HAP-1 (cell line): ENCODE measurements at regions not wholly inside any gene's neighbourhood (a gene's known extent, or its start where the extent isn't known, plus 50 kb on each side); places are given as distances from the start of the nearest gene placed in this dataset.

Experiments used
- DNase-seq, 2 experiments: peaks; one replicate each; pipeline ENCODE4 v3.0.0-alpha.2; 2016 to 2020; ENCODE audit warnings: low spot score in 2 of 2
- H3K27me3 ChIP-seq: fragments of 250-450 bp; sonication (Bioruptor Pico); 2 replicates; pipeline ENCODE4 v1.5.1; 2020; ENCODE audit warnings: low read depth, mild to moderate bottlenecking, moderate library complexity
- H3K36me3 ChIP-seq: fragments of 250-450 bp; sonication (Bioruptor Pico); replicated peaks from 2 replicates; pipeline ENCODE4 v1.5.1; 2020; ENCODE audit warnings: mild to moderate bottlenecking
- H3K4me1 ChIP-seq: fragments of 250-450 bp; sonication (Bioruptor Pico); 2 replicates; pipeline ENCODE4 v1.5.1; 2020; ENCODE audit warnings: mild to moderate bottlenecking
- H3K4me3 ChIP-seq: fragments of 250-450 bp; sonication (Bioruptor Pico); 2 replicates; pipeline ENCODE4 v1.5.1; 2020; ENCODE audit warnings: mild to moderate bottlenecking, moderate library complexity
- H3K9me3 ChIP-seq: fragments of 250-450 bp; sonication (Bioruptor Pico); 2 replicates; pipeline ENCODE4 v1.5.1; 2020; ENCODE audit warnings: mild to moderate bottlenecking, moderate library complexity
- in situ Hi-C: fragments of 300-500 bp; cut with MboI; formaldehyde crosslinking; loops from 3 replicates; pipeline ENCODE4 v1.14.3; 2020; ENCODE audit warnings: low sequenced_read_pairs, inconsistent platforms, mixed read lengths

DNA sequence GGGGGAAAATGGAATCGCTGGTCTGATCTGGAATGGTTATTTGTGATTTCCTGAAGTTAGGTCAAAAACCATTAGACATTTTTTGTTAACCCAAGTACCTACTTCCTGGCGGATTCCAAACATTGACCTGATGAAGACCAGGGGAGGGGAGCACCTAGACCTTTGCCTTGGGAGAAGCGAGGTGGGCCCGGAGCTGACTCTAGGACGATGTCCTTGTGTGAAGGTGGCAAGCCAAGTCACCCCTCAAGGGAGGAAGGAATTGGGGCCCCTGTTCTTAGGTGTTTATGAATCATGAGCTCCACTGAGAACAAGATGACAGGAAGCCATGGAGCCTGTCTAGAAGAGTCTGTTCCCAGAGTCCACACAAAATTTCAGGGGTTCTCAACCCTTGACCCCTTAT is 204.9 kb upstream of the FOXF1 start:
- in situ Hi-C loops = no loop called here
- no peak for DNase-seq
- Histone ChIP-seq H3K9me3 (no peaks in the 10 kb centered on the region), H3K36me3 (no peaks in the 10 kb centered on the region), H3K27me3 (peaks cover 6% of the 10 kb centered on the region; the same call in 1 of the 2 replicates), H3K4me3 (no peak overlapping the region), H3K4me1 (no peaks in the 10 kb centered on the region)

DNA sequence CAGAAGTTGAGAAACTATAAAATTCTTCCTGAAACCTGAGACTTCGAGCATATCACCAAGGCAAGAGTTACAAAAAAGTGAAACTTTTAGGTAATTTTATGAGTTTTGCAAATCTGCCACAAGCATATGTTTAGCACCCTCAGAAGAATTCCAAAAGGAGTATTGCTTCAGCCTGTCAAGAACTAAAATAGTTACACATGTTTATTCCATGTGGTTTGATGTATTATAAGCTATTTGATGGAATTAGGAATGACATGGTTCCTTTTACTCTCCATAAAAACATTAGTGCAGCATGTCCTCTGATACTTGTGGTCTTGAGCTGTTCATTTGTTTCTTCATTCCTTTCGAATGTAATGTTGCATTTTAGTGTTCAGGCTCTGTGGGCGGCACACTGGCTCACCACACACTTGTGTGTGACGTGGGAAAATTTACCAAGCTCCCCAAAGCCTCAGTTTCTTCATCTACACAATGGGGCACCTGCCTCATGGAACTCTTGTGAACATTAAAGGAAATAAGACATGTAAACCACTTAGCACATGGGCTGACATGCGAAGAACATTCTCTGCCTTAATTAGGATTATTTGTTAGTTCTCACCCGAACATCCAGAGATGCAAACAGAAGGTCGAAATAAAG is 204.2 kb upstream of the FOXF1 start:
- in situ Hi-C loops = no loop called here
- peaks cover under 1% of the 10 kb centered on the region; the same call in 1 of the 2 replicates for H3K27me3 ChIP-seq

DNA sequence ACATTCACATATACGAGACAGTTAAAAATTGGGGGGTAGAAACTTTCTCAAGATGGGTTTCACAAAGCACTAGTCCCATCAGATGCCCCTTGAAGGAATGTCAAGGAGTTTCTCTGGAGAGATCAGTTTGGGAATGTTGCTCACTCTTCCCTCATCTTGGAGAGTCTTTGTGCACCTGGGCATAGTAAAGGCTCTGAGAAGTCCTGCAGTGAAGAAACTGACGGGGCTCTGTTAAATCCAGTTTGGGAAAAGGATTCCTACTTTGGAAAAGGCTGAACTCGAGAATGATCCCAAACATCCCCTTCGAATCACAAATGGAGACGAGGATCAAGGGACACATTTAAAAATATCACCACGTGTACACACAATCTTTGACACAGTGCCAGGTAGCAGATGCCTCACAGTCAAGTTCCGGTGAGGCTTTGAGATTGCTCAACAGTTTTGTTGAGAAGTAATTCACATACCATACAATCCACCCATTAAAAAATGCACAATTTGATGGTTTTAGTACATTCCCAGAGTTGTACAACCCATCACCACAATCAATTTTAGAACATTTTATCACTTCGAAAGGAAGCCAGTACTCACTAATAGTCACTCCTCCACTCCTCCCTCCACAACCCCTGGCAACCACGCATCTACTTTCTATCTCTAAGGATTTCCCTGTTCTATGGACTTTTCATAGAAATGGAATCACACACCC is 203.4 kb upstream of the FOXF1 start:
- H3K4me3 ChIP-seq = no peak overlapping the region
- H3K36me3 ChIP-seq = no peaks in the 10 kb centered on the region
- no peaks in the 10 kb centered on the region for H3K4me1 ChIP-seq
- H3K9me3 ChIP-seq = no peaks in the 10 kb centered on the region
- in situ Hi-C loops = no loop called here
- no peaks in the 10 kb centered on the region; the same call in 1 of the 2 replicates for H3K27me3 ChIP-seq
- DNase-seq = no peak

More for the DNA sequence above, 204.2 kb upstream of the FOXF1 start:
- DNase-seq = no peak
- no peaks in the 10 kb centered on the region for H3K4me1 ChIP-seq
- H3K9me3 ChIP-seq = no peaks in the 10 kb centered on the region
- no peaks in the 10 kb centered on the region for H3K36me3 ChIP-seq
- no peak overlapping the region for H3K4me3 ChIP-seq

DNA sequence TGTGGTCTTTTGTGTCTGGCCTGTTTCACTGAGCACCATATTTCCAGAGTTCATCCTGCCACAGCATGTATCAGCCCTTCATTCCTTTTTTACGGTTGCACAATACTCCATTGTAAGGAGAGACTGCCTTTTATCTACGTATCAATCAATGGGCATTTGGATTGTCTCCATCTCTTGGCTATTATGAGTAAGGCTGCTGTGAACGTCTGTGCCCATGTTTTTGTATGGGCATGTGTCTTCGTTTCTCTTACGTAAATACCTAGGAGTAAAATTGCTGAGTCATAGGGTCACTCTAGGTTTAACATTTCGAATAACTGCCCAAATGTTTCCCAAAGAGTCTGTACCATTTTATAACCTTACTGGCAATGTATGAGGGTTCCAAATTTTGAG is 202.8 kb upstream of the FOXF1 start:
- no peak overlapping the region for H3K4me3 ChIP-seq
- H3K27me3 ChIP-seq = no peaks in the 10 kb centered on the region; the same call in 1 of the 2 replicates
- DNase-seq = no peak
- H3K9me3 ChIP-seq = no peaks in the 10 kb centered on the region
- in situ Hi-C loops = no loop called here
- H3K36me3 ChIP-seq = no peaks in the 10 kb centered on the region
- no peaks in the 10 kb centered on the region for H3K4me1 ChIP-seq

DNA sequence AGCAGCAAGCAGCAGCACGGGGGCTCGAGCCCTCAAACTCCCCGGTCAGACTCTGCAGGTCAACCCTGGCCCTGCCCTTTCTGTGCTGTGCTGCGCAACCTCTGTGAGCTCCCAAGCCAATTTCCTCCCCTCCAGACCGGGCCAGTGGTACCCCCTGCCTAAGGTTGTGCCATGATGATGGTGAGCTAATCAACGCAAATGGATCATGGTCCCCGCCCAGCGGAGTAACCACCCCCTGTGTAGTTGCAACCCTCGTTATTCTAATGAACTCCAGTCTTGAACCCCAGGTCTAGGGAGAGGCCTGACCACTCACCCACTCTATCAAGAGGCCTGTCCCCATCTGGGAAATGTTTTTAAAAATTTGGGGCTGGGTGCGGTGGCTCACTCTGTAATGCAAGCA is 201.8 kb upstream of the FOXF1 start:
- Histone ChIP-seq H3K27me3 (no peaks in the 10 kb centered on the region; the same call in 1 of the 2 replicates), H3K9me3 (no peaks in the 10 kb centered on the region), H3K36me3 (no peaks in the 10 kb centered on the region), H3K4me3 (no peak overlapping the region), H3K4me1 (no peaks in the 10 kb centered on the region)
- in situ Hi-C loops = no loop called here
- no peak for DNase-seq

DNA sequence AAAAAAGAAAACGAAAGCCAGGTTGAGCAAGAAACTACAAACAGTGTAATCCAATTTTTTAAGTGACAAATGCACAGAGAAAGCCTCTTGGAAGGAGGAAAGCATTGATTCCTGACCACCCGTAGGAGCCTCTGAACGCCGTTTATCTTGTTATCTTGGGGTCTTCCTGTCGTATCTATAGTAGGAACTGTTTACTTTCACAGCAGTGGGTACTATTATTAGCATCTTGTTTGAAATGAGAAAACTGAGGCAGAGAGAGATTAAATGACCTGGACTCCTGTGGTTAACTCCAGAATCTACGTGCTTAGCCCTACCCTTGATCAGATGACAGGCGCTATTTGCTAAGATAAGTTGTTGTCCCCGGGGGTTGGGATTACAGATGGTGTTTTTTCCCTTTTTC is 196.7 kb upstream of the FOXF1 start:
- DNase-seq = no peak
- H3K9me3 ChIP-seq = no peaks in the 10 kb centered on the region
- H3K4me3 ChIP-seq = no peak overlapping the region
- in situ Hi-C loops = no loop called here
- no peaks in the 10 kb centered on the region for H3K27me3 ChIP-seq
- H3K4me1 ChIP-seq = no peaks in the 10 kb centered on the region
- H3K36me3 ChIP-seq = no peaks in the 10 kb centered on the region

DNA sequence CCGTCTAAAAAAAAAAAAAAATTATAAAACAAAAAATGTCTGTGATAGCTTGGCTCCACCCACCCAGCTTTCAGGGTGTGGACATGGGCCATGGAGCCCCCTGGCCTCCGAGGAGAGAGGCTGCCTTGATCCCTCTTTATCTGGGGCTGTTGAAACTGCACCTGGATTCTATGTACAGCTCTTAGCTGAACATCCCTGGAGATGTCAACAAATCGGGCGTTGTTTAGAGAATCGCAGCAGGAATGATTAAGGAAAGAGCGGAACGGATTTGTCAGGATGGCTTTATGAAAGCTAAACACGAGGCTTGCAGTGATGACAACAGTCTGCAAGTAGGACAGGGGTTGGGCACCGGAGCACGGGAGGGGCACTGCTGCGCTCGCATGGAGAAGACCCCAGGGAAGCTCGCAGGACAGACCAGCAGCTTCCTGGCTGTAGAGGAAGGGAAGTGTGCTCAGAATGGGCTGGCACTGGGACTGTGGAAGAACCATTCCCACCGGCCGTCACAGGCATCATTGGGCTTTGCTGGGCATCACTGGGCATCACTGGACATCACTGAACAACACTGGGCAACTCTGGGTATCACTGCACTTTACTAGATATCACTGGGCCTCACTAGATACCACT is 195.8 kb upstream of the FOXF1 start:
- Histone ChIP-seq H3K4me3 (no peak overlapping the region), H3K27me3 (no peaks in the 10 kb centered on the region), H3K4me1 (no peaks in the 10 kb centered on the region), H3K9me3 (no peaks in the 10 kb centered on the region), H3K36me3 (no peaks in the 10 kb centered on the region)
- in situ Hi-C loops = no loop called here
- no peak for DNase-seq

DNA sequence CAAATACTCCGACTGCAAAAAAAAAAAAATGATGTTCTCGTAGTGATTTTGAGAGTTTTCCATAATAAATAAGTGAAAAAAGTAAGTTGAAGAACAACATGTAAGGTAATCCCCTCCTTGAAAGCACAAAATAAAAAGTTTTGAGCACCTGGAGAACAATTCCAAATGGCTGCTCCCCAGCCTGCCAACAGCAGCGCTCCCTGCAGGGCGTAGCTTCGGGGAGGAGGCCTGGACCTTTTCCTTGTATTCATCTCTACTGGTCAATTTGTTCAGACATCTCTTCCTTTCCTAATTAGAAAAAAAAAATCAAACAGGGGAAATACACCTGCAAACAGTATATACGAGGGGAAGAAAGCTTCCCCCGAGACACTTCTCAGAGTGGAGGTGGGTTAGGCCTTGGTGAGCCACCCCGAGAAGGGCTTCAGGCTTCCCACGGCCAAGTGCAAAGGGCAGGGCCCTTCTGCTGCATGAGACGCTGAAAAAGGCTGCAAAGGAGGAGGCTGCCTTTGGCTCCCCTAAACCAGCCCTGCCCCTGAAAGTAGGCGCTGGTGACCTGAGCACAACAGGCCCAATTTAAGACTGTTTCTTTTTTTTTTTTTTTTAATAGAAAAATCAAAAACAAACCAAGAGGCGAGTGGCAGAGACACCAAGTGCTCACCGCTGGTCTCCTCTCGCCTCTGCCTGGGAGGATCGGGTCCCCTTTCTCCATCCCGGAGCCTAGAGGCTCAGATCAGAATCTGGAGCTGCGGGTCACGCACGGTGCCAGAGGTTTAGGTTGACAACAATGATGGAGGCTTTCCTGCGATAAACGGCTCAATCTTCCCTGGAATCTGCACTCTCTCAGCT is 193.1 kb upstream of the FOXF1 start:
- Histone ChIP-seq H3K27me3 (no peaks in the 10 kb centered on the region), H3K4me3 (no peak overlapping the region), H3K36me3 (no peaks in the 10 kb centered on the region), H3K9me3 (no peaks in the 10 kb centered on the region), H3K4me1 (no peaks in the 10 kb centered on the region)
- in situ Hi-C loops = no loop called here
- no peak for DNase-seq

DNA sequence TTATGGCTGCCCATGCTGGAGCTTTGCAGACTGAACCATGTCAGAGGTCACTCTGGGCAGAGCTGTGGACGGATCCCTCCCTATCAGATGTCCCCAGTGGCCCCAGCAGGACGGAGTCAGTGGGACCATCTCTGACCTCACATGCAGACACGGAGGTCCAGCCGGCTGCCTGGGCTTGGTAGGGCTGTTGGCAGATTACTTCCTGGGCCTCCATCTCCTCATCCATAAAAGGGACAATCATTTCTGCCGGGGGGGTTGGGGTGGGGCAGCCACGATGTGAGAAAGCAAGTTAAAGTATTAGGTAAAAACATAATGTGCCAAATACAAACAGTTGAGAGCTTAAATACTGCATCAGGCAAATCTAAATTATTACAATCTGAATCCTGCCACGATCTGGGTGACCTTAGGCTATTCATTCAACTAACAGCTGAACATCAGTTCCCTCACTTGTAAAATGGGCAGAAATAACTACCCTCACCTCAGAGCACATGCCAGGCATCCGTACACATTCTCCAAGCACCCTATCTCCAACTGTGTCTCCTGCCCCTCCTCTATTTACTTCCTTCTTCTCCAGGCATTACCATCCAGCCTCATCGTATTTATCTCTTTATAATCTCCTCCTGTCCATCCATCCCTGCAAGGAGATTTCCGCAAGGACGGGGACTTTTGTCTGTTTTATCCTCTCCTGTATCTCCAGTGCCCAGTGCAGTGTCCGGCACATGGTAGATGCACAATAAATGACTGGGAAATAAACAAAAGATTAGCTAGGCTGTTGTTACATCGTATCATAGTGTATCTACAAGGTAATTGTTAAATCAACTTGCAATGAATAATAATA is 192.3 kb upstream of the FOXF1 start:
- DNase-seq = no peak
- H3K27me3 ChIP-seq = no peaks in the 10 kb centered on the region
- in situ Hi-C loops = no loop called here

DNA sequence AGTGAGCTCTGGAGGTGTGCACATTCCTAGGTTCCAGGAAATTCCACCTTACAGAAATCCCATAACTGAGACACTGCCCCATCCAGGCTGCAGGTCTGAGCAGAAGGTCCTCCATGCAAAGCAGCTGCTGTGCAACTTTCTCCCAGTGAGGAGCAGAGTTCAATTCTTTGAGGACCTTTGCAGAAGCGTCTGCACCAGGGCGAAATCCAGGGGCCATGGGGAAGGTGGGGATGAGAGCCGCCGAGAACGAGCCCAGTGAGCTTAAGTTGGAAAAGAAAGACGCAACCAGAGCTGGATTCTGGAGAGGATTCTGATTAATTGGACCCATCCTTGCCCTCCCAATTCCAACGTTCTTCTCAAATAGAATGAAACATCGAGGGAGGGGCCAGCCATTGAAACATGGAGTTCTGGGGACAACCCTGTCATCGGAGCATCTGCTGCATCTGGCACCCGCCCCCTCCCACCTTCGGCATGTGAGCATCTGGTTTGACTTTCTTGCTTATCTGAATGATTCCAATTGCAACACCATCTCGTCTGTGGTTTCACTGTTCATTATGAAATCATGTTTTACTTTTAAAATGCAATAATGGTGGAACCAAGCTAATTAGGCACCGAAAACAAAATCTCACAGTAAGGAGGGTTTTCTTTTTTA is 190.6 kb upstream of the FOXF1 start:
- Histone ChIP-seq H3K27me3 (no peaks in the 10 kb centered on the region), H3K4me3 (no peak overlapping the region), H3K4me1 (no peaks in the 10 kb centered on the region), H3K36me3 (no peaks in the 10 kb centered on the region), H3K9me3 (no peaks in the 10 kb centered on the region)
- in situ Hi-C loops = no loop called here
- no peak for DNase-seq

More for the DNA sequence above, 192.3 kb upstream of the FOXF1 start:
- no peak overlapping the region for H3K4me3 ChIP-seq
- no peaks in the 10 kb centered on the region for H3K4me1 ChIP-seq
- no peaks in the 10 kb centered on the region for H3K9me3 ChIP-seq
- no peaks in the 10 kb centered on the region for H3K36me3 ChIP-seq

DNA sequence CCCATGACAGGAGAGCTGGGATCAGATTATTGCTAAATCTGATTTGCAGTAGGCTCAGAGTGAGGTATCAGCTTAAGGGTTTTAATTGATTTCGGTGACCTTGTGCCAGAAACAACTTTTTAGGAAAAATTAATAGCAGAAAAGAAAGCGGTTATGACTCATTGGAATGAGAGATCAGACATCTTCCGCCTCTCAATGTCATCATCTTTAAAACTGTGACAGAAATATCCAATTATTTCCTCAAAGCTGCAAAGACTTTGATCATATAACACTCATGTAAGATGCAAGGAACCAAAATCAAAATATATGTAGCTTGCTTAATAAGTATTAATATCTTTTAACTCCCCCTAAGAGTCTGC is 190.1 kb upstream of the FOXF1 start:
- Histone ChIP-seq H3K4me3 (no peak overlapping the region), H3K4me1 (no peaks in the 10 kb centered on the region), H3K27me3 (no peaks in the 10 kb centered on the region), H3K36me3 (no peaks in the 10 kb centered on the region), H3K9me3 (no peaks in the 10 kb centered on the region)
- in situ Hi-C loops = no loop called here
- no peak for DNase-seq

DNA sequence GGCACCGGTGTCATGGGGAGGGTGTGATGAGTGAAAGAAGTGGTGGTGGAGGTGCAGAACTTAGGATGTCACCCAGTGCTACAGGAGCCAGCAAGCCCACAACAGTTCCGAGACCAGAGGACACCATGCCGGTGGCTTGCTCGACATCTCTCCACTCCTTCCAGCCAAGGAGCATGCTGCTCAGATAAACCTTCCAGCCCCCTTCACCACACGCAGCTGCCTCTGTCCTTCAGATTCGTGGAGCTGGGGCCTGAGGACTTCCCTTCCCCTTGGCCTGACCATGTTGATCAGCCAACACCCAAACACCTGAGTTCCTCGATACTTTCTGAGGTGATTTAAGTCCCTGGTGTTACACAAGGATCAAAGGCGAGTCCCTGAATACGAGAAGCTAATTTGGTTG is 188.8 kb upstream of the FOXF1 start:
- no peak for DNase-seq
- Histone ChIP-seq H3K4me1 (no peaks in the 10 kb centered on the region), H3K9me3 (no peaks in the 10 kb centered on the region), H3K27me3 (no peaks in the 10 kb centered on the region), H3K36me3 (no peaks in the 10 kb centered on the region), H3K4me3 (no peak overlapping the region)
- in situ Hi-C loops = no loop called here

DNA sequence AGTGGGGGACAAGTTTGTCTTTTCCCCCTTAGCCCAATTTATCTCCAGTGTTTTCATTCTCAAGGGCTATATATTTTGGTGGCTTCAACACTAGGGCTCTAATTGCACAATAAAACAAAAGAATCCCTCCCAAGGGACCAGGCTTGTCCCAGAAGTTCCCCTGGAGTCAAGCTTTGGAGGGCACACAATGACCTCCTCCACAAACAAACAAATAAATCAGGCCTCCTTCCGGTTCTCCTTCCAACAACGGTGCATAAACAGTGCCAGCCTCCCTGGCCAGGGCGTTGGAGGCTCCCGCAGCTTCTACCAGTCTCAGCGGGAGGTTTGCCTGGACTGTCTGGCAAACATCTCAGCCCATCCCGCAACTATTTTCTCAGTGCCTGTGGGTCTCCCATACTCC is 188.0 kb upstream of the FOXF1 start:
- no peaks in the 10 kb centered on the region for H3K36me3 ChIP-seq
- in situ Hi-C loops = no loop called here
- no peak for DNase-seq
- no peaks in the 10 kb centered on the region for H3K27me3 ChIP-seq
- H3K9me3 ChIP-seq = no peaks in the 10 kb centered on the region
- H3K4me3 ChIP-seq = no peak overlapping the region
- no peaks in the 10 kb centered on the region for H3K4me1 ChIP-seq
